ENCODE measurements at regions not wholly inside any gene's neighbourhood (a gene's known extent, or its start where the extent isn't known, plus 50 kb on each side); places are given as distances from the start of the nearest gene placed in this dataset.
"Not testable (repeated sequence)": the region's sequence is repeated elsewhere in the genome, so short reads cannot be mapped to it uniquely, and the experiment has no call there.

- Mint-ChIP-seq H3K27me3 (no peaks in the 10 kb centered on the region), H3K9me3 (peaks cover 3% of the 10 kb centered on the region), H3K36me3 (ENCODE audit: low read depth) (no peaks in the 10 kb centered on the region), H3K4me1 (no peaks in the 10 kb centered on the region), H3K4me3 (no peak overlapping the region), H3K27ac (no peak overlapping the region)
- intact Hi-C loops (cut with micrococcal nuclease): no loop called here
- ChIA-PET CTCF (no interaction called here), POLR2A (no interaction called here)
- no peak for TF ChIP-seq CTCF (IDR thresholded peaks at IDR 0.05)
- DNase-seq (no peak), ATAC-seq (ENCODE audit: low read depth) (no peak)
Observed at GRCh38 chr4:115187136-115187535, 73.7 kb upstream of the NDST4 start.

DNA sequence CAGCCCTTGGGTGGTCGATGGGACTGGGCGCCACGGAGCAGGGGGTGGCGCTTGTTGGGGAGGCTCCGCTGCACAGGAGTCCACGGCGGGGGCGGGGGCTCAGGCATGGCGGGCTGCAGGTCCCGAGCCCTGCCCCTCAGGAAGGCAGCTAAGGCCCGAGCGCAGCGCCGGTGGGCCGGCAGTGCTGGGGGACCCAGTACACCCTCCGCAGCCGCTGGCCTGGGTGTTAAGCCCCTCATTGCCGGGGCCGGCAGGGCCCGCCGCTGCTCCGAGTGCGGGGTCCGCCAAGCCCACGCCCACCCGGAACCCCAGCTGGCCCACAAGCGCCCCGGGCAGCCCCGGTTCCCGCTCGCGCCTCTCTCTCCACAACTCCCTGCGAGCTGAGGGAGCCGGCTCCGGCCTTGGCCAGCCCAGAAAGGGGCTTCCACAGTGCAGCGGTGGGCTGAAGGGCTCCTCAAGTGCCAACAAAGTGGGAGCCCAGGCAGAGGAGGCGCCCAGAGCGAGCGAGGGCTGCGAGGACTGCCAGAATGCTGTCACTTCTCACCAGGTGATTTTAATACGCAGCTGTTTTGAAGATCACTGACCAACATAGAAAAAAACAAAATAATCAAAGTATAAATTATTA lies 66.1 kb upstream of the NDST4 start:
- H3K4me3 Mint-ChIP-seq; H3K27me3 Mint-ChIP-seq; H3K4me1 Mint-ChIP-seq; POLR2A ChIA-PET; H3K36me3 Mint-ChIP-seq (ENCODE audit: low read depth); intact Hi-C loops (cut with micrococcal nuclease); H3K27ac Mint-ChIP-seq; CTCF ChIA-PET; H3K9me3 Mint-ChIP-seq; ATAC-seq (ENCODE audit: low read depth); DNase-seq: not testable (repeated sequence)

GRCh38 chr4:115178687-115179086 lies 65.3 kb upstream of the NDST4 start:
- H3K9me3 Mint-ChIP-seq; intact Hi-C loops (cut with micrococcal nuclease); ATAC-seq (ENCODE audit: low read depth); CTCF ChIA-PET; H3K27me3 Mint-ChIP-seq; H3K4me3 Mint-ChIP-seq; DNase-seq; H3K36me3 Mint-ChIP-seq (ENCODE audit: low read depth); H3K4me1 Mint-ChIP-seq; H3K27ac Mint-ChIP-seq; POLR2A ChIA-PET: not testable (repeated sequence)

GRCh38 chr4:115171220-115171619 lies 57.8 kb upstream of the NDST4 start:
- ATAC-seq (ENCODE audit: low read depth) (no peak), DNase-seq (no peak)
- Mint-ChIP-seq H3K9me3 (no peaks in the 10 kb centered on the region), H3K27me3 (no peaks in the 10 kb centered on the region), H3K4me3 (no peak overlapping the region), H3K36me3 (ENCODE audit: low read depth) (no peaks in the 10 kb centered on the region), H3K27ac (no peak overlapping the region), H3K4me1 (no peaks in the 10 kb centered on the region)
- ChIA-PET CTCF (no interaction called here), POLR2A (no interaction called here)
- intact Hi-C loops (cut with micrococcal nuclease): no loop called here
- TF ChIP-seq CTCF (IDR thresholded peaks at IDR 0.05): no peak

DNA sequence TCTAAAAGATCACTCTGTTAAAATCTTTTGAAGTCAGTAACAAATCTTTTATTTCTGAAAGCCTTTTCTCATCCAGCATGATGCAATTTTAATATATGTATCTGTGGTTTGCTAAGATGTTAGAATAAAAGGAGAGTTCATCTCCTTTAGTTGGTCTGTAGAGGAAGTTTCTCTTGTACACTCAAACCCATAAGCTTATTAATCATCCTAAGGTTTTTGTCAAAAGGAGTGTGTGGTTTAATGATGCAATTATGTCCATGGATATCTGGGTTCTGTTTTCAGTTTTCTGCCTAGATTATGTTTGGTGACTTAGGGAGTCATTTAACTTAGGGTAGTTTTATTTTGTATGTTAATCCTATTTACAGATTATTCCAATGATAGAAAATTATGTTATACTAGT lies 52.1 kb upstream of the NDST4 start:
- Mint-ChIP-seq H3K4me3 (no peak overlapping the region), H3K27me3 (no peaks in the 10 kb centered on the region), H3K9me3 (no peaks in the 10 kb centered on the region), H3K27ac (no peak overlapping the region), H3K4me1 (no peaks in the 10 kb centered on the region), H3K36me3 (ENCODE audit: low read depth) (no peaks in the 10 kb centered on the region)
- POLR2A ChIA-PET: no interaction called here
- CTCF ChIA-PET: no interaction called here
- TF ChIP-seq CTCF (IDR thresholded peaks at IDR 0.05): no peak
- DNase-seq: no peak
- intact Hi-C loops (cut with micrococcal nuclease): no loop called here
- no peak for ATAC-seq (ENCODE audit: low read depth)
